ENCODE measurements at regions not wholly inside any gene's neighbourhood (a gene's known extent, or its start where the extent isn't known, plus 50 kb on each side); places are given as distances from the start of the nearest gene placed in this dataset.

- TF ChIP-seq EZH2phosphoT487 (IDR thresholded peaks at IDR 0.05; ENCODE audit: borderline replicate concordance, low read depth, low read length) = no peak
- TF ChIP-seq CTCF (conservative IDR thresholded peaks at IDR 0.05; ENCODE audit: low read length) = no peak
Measured at GRCh38 chr6:47376930-47377329, 67.2 kb upstream of the TNFRSF21 start.

All from OCI-LY7 (cell line).